H1 (cell line): ENCODE measurements at regions not wholly inside any gene's neighbourhood (a gene's known extent, or its start where the extent isn't known, plus 50 kb on each side); places are given as distances from the start of the nearest gene placed in this dataset.

Experiments
- ATF2 ChIP-seq: IDR thresholded peaks from 2 replicates; pipeline ENCODE4 v1.6.1; 2012; ENCODE audit warnings: low read length, inconsistent platforms
- CBX8 ChIP-seq: fragments of 300-800, 300-1000 bp; sonication (generic); IDR thresholded peaks from 2 replicates; pipeline ENCODE4 v1.7.1; 2016; ENCODE audit warnings: low read depth, low read length, borderline replicate concordance
- CEBPB ChIP-seq: IDR thresholded peaks from 2 replicates; pipeline ENCODE4 v1.6.1; 2012; ENCODE audit warnings: low read depth, low read length
- CHD7 ChIP-seq: fragments of 300-600 bp; sonication (generic); IDR thresholded peaks from 2 replicates; pipeline ENCODE4 v1.7.1; 2012; ENCODE audit warnings: low read length, moderate library complexity, mild to moderate bottlenecking, inconsistent platforms; ENCODE audit not compliant: insufficient replicate concordance
- E2F6 ChIP-seq: IDR thresholded peaks from 2 replicates; pipeline ENCODE4 v1.6.1; 2012; ENCODE audit warnings: inconsistent platforms
- KDM4A ChIP-seq: IDR thresholded peaks from one replicate; pipeline ENCODE4 v1.7.1; 2012; ENCODE audit warnings: low read depth, mild to moderate bottlenecking, moderate library complexity, low read length, inconsistent platforms; ENCODE audit not compliant: severe bottlenecking
- POLR2A ChIP-seq, 2 experiments: IDR thresholded peaks; 1 replicate in 1 of 2; 2 replicates in 1 of 2; pipeline ENCODE4 v1.6.1; 2011; ENCODE audit warnings: low read depth in 2 of 2, low read length in 2 of 2, mild to moderate bottlenecking in 2 of 2; ENCODE audit errors: control extremely low read depth in 1 of 2
- RNF2 ChIP-seq: fragments of 200-900, 300-1000 bp; sonication (generic); IDR thresholded peaks from 2 replicates; pipeline ENCODE4 v1.7.1; 2016; ENCODE audit warnings: borderline replicate concordance, low read depth, mild to moderate bottlenecking, antibody characterized with exemption, low read length; ENCODE audit not compliant: poor library complexity, severe bottlenecking; ENCODE audit errors: missing control alignments

GRCh38 chr9:12884736-12885395 lies 110.0 kb downstream of the LURAP1L start (continued):
- no peak for TF ChIP-seq CHD7
- no peak for TF ChIP-seq RNF2
- TF ChIP-seq E2F6 = no peak
- no peak for TF ChIP-seq CEBPB
- TF ChIP-seq POLR2A (IDR thresholded peaks at IDR 0.05; ENCODE audit: control extremely low read depth in 1 of 2, low read depth in 2 of 2, low read length in 2 of 2) = no peak
- no peak for TF ChIP-seq KDM4A
- no peak for TF ChIP-seq CBX8
- TF ChIP-seq ATF2 = no peak
